ENCODE measurements at regions not wholly inside any gene's neighbourhood (a gene's known extent, or its start where the extent isn't known, plus 50 kb on each side); places are given as distances from the start of the nearest gene placed in this dataset.
A peak's percentile ranks its signal among the peaks of the same experiment; 100 is the strongest.

- no peak for DNase-seq
- Histone ChIP-seq H3K4me1 (no peaks in the 10 kb centered on the region), H3K36me3 (ENCODE audit: low read depth, missing control alignments) (no peaks in the 10 kb centered on the region), H3K4me3 (no peak overlapping the region), H3K27ac (no peak overlapping the region), H3K27me3 (no peaks in the 10 kb centered on the region), H3K9me3 (no peaks in the 10 kb centered on the region)
- TF ChIP-seq POLR2A (IDR thresholded peaks at IDR 0.05) (no peak), CTCF (IDR thresholded peaks at IDR 0.05) (no peak)
- intact Hi-C loops (cut with DNase I; ENCODE audit: low total_unique reads), result no loop called here
These were observed 118.5 kb upstream of the NWD2 start for GRCh38 chr4:37126051-37126450.

GRCh38 chr4:37130465-37130864, 114.1 kb upstream of the NWD2 start:
- no peaks in the 10 kb centered on the region for H3K36me3 ChIP-seq (ENCODE audit: low read depth, missing control alignments)
- WGBS, 2 donors, result 77 to 90% methylated on average over 2 of the region's 2 CpGs
- H3K27me3 ChIP-seq, result no peaks in the 10 kb centered on the region
- H3K4me3 ChIP-seq, result no peak overlapping the region
- no peaks in the 10 kb centered on the region for H3K4me1 ChIP-seq
- DNase-seq, result no peak
- TF ChIP-seq CTCF (IDR thresholded peaks at IDR 0.05) (no peak), POLR2A (IDR thresholded peaks at IDR 0.05) (no peak)
- H3K9me3 ChIP-seq, result no peaks in the 10 kb centered on the region
- H3K27ac ChIP-seq, result no peak overlapping the region
- intact Hi-C loops (cut with DNase I; ENCODE audit: low total_unique reads), result no loop called here

- TF ChIP-seq CTCF (IDR thresholded peaks at IDR 0.05), result peak; percentile 31 to 42 (median 36)
- no peak for TF ChIP-seq POLR2A (IDR thresholded peaks at IDR 0.05)
- intact Hi-C loops (cut with DNase I; ENCODE audit: low total_unique reads), result no loop called here
- H3K4me3 ChIP-seq, result no peak overlapping the region
- no peaks in the 10 kb centered on the region for H3K9me3 ChIP-seq
- DNase-seq, result no peak
- no peaks in the 10 kb centered on the region for H3K36me3 ChIP-seq (ENCODE audit: low read depth, missing control alignments)
- no peak overlapping the region for H3K27ac ChIP-seq
- H3K4me1 ChIP-seq, result no peaks in the 10 kb centered on the region
- H3K27me3 ChIP-seq, result no peaks in the 10 kb centered on the region
These were observed 112.1 kb upstream of the NWD2 start for GRCh38 chr4:37132351-37132974.

GRCh38 chr4:37132975-37133360, 111.6 kb upstream of the NWD2 start:
- 67 to 85% methylated on average over 1 of the region's 1 CpG for WGBS, 2 donors
- intact Hi-C loops (cut with DNase I; ENCODE audit: low total_unique reads), result no loop called here

More at GRCh38 chr4:37132975-37133360, 111.6 kb upstream of the NWD2 start:
- H3K27ac ChIP-seq, result no peak overlapping the region
- H3K27me3 ChIP-seq, result no peaks in the 10 kb centered on the region
- H3K9me3 ChIP-seq, result no peaks in the 10 kb centered on the region
- no peak for DNase-seq
- TF ChIP-seq POLR2A (IDR thresholded peaks at IDR 0.05) (no peak), CTCF (IDR thresholded peaks at IDR 0.05) (no peak)
- H3K36me3 ChIP-seq (ENCODE audit: low read depth, missing control alignments), result no peaks in the 10 kb centered on the region
- no peaks in the 10 kb centered on the region for H3K4me1 ChIP-seq
- H3K4me3 ChIP-seq, result no peak overlapping the region
